MM.1S (cell line): ENCODE measurements at regions not wholly inside any gene's neighbourhood (a gene's known extent, or its start where the extent isn't known, plus 50 kb on each side); places are given as distances from the start of the nearest gene placed in this dataset.

ENCODE experiments used
- DNase-seq: peaks from one replicate; pipeline ENCODE4 v3.0.0-alpha.2; 2015
- H2AFZ ChIP-seq: fragments of 300-600 bp; sonication (generic); 2 replicates; pipeline ENCODE4 v1.6.0; 2016; ENCODE audit warnings: antibody characterized with exemption, low read length
- H3F3A ChIP-seq: fragments of 300-600 bp; sonication (generic); 2 replicates; pipeline ENCODE4 v1.6.1; 2016; ENCODE audit warnings: mild to moderate bottlenecking, antibody characterized with exemption, low read length, moderate library complexity, mixed read lengths; ENCODE audit not compliant: insufficient read depth
- H3K27ac ChIP-seq: fragments of 300-600 bp; sonication (generic); 2 replicates; pipeline ENCODE4 v1.5.1; 2016; ENCODE audit warnings: mild to moderate bottlenecking, low read length
- H3K27me3 ChIP-seq: fragments of 300-600 bp; sonication (generic); replicated peaks from 2 replicates; pipeline ENCODE4 v1.6.0; 2016; ENCODE audit warnings: low read length; ENCODE audit not compliant: insufficient read depth
- H3K36me3 ChIP-seq: fragments of 300-600 bp; sonication (generic); replicated peaks from 2 replicates; pipeline ENCODE4 v1.6.1; 2016; ENCODE audit warnings: mild to moderate bottlenecking, low read length, mixed read lengths; ENCODE audit not compliant: insufficient read depth
- H3K4me1 ChIP-seq: fragments of 300-600 bp; sonication (generic); 2 replicates; pipeline ENCODE4 v1.6.1; 2016; ENCODE audit warnings: low read length, mixed read lengths
- H3K4me2 ChIP-seq: fragments of 300-600 bp; sonication (generic); 2 replicates; pipeline ENCODE4 v1.6.0; 2016; ENCODE audit warnings: low read depth, low read length
- H3K4me3 ChIP-seq: fragments of 300-600 bp; sonication (generic); 2 replicates; pipeline ENCODE4 v1.5.1; 2016; ENCODE audit warnings: low read length, mixed read lengths
- H3K79me2 ChIP-seq: fragments of 300-600 bp; sonication (generic); 2 replicates; pipeline ENCODE4 v1.6.1; 2016; ENCODE audit warnings: mixed run types, low read length, mixed read lengths
- H3K9ac ChIP-seq: fragments of 300-600 bp; sonication (generic); 2 replicates; pipeline ENCODE4 v1.6.1; 2016; ENCODE audit warnings: low read length, mixed read lengths
- H3K9me2 ChIP-seq: fragments of 300-600 bp; sonication (generic); replicated peaks from 2 replicates; pipeline ENCODE4 v1.6.1; 2016; ENCODE audit warnings: mild to moderate bottlenecking, low read length, mixed read lengths; ENCODE audit not compliant: insufficient read depth
- H3K9me3 ChIP-seq: fragments of 300-600 bp; sonication (generic); replicated peaks from 2 replicates; pipeline ENCODE4 v1.6.1; 2016; ENCODE audit warnings: mild to moderate bottlenecking, low read length, mixed read lengths; ENCODE audit not compliant: insufficient read depth
- H4K20me1 ChIP-seq: fragments of 300-600 bp; sonication (generic); 2 replicates; pipeline ENCODE4 v1.6.1; 2016; ENCODE audit warnings: mild to moderate bottlenecking, low read length, moderate library complexity, mixed read lengths; ENCODE audit not compliant: insufficient read depth
- EZH2 ChIP-seq: fragments of 300-600 bp; sonication (generic); optimal IDR thresholded peaks from 2 replicates; pipeline ENCODE3; 2017; ENCODE audit warnings: low read depth, mild to moderate bottlenecking, antibody characterized with exemption, low read length, mixed read lengths
- EZH2phosphoT487 ChIP-seq: fragments of 300-600 bp; sonication (generic); IDR thresholded peaks from 2 replicates; pipeline ENCODE4 v1.6.1; 2018; ENCODE audit warnings: antibody characterized with exemption, low read length
- TF ChIP-seq, protein P1 (sequence below): fragments of 300-600 bp; sonication (generic); IDR thresholded peaks from 2 replicates; pipeline ENCODE4 v1.5.1; 2016; ENCODE audit warnings: antibody characterized with exemption, low read length, mixed read lengths

DNA sequence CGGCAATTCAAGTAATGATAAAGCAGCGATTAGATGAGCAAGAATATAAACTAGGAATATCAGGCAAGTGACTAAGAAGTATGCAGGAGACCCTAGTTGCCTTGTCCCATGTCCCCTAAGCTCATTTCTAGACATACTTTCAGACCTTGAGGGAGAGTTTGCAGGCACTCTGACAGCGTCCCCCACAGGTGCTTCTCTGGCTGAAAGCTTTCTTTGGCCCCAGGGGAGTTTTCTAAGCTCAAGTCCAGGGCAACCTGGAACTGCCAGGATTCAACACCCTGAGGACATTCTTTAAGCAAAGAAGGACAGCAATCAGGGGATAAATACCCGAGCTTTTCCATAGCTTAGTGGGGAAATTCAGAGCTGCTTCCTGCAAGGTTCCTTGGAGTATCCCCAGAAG lies 308.1 kb upstream of the CHST9 start:
- H3K36me3 ChIP-seq: no peaks in the 10 kb centered on the region
- no peak overlapping the region for H3K4me3 ChIP-seq
- TF ChIP-seq, protein P1, sequence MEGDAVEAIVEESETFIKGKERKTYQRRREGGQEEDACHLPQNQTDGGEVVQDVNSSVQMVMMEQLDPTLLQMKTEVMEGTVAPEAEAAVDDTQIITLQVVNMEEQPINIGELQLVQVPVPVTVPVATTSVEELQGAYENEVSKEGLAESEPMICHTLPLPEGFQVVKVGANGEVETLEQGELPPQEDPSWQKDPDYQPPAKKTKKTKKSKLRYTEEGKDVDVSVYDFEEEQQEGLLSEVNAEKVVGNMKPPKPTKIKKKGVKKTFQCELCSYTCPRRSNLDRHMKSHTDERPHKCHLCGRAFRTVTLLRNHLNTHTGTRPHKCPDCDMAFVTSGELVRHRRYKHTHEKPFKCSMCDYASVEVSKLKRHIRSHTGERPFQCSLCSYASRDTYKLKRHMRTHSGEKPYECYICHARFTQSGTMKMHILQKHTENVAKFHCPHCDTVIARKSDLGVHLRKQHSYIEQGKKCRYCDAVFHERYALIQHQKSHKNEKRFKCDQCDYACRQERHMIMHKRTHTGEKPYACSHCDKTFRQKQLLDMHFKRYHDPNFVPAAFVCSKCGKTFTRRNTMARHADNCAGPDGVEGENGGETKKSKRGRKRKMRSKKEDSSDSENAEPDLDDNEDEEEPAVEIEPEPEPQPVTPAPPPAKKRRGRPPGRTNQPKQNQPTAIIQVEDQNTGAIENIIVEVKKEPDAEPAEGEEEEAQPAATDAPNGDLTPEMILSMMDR: no peak
- TF ChIP-seq EZH2: no peak
- no peak overlapping the region for H3K4me2 ChIP-seq
- DNase-seq: no peak
- no peaks in the 10 kb centered on the region for H3K79me2 ChIP-seq
- no peaks in the 10 kb centered on the region for H4K20me1 ChIP-seq
- no peak overlapping the region for H3K27ac ChIP-seq
- H3K9me2 ChIP-seq: no peaks in the 10 kb centered on the region
- no peaks in the 10 kb centered on the region for H3K27me3 ChIP-seq
- H2AFZ ChIP-seq: no peak overlapping the region
- H3K9me3 ChIP-seq: no peaks in the 10 kb centered on the region
- no peaks in the 10 kb centered on the region for H3K4me1 ChIP-seq
- no peaks in the 10 kb centered on the region for H3F3A ChIP-seq
- H3K9ac ChIP-seq: no peak overlapping the region

DNA sequence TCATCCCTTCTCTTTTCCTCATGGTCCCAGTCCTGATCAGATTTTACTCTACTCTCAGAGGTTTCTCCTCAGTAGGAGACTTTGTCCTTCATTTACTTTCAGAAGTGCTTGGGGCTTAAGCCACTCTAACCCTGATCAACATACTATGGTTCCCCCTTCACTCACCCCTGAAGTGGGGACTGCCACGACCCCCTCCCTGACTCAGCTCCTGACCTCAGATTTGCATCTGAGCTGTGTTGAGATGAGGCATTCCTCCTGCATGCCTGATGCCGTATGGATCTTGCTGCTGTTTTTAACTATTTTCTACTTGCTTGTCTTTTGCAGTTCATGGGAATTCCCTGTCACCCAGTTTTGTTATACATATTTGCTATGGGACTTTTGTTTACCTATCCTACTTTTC lies 306.7 kb upstream of the CHST9 start:
- no peak for TF ChIP-seq EZH2phosphoT487
- TF ChIP-seq EZH2: no peak
- TF ChIP-seq, protein P1: no peak
- no peaks in the 10 kb centered on the region for H4K20me1 ChIP-seq
- H3K36me3 ChIP-seq: no peaks in the 10 kb centered on the region
- no peaks in the 10 kb centered on the region for H3K79me2 ChIP-seq
- no peaks in the 10 kb centered on the region for H3K27me3 ChIP-seq
- no peaks in the 10 kb centered on the region for H3K9me3 ChIP-seq
- H3K4me3 ChIP-seq: no peak overlapping the region
- H3F3A ChIP-seq: no peaks in the 10 kb centered on the region
- no peak overlapping the region for H2AFZ ChIP-seq
- no peaks in the 10 kb centered on the region for H3K9me2 ChIP-seq
- H3K4me2 ChIP-seq: no peak overlapping the region
- DNase-seq: no peak
- no peak overlapping the region for H3K27ac ChIP-seq
- H3K4me1 ChIP-seq: no peaks in the 10 kb centered on the region
- H3K9ac ChIP-seq: no peak overlapping the region

DNA sequence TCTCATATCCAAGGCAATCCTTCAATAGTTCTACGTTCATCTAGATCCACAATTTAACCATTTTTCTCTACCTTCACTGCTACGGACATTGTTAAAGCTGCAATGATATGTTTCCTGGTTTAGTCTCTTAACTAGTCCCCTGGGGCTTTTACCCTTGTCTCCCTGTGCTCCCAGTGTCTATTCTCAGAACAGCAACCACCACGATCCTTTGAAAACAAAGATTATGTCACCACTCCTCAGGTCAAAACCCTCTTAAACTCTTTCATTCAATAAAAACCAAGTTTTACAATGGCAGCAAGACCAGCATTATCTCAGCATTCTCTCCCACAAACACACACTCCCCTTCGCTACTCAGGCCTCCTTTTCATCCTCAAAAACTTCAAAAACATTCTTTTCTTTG lies 298.2 kb upstream of the CHST9 start:
- TF ChIP-seq EZH2phosphoT487 (no peak), EZH2 (no peak)
- TF ChIP-seq, protein P1: no peak
- H3K9me3 ChIP-seq: no peaks in the 10 kb centered on the region
- no peaks in the 10 kb centered on the region for H3K9me2 ChIP-seq
- no peak overlapping the region for H3K4me2 ChIP-seq
- no peak for DNase-seq
- H4K20me1 ChIP-seq: no peaks in the 10 kb centered on the region
- H3K36me3 ChIP-seq: no peaks in the 10 kb centered on the region
- H3K27me3 ChIP-seq: no peaks in the 10 kb centered on the region
- H2AFZ ChIP-seq: no peak overlapping the region
- no peak overlapping the region for H3K4me3 ChIP-seq
- H3K79me2 ChIP-seq: no peaks in the 10 kb centered on the region
- no peaks in the 10 kb centered on the region for H3F3A ChIP-seq
- H3K9ac ChIP-seq: no peak overlapping the region
- H3K4me1 ChIP-seq: no peaks in the 10 kb centered on the region
- no peak overlapping the region for H3K27ac ChIP-seq
